A673 (cell line): ENCODE measurements at regions not wholly inside any gene's neighbourhood (a gene's known extent, or its start where the extent isn't known, plus 50 kb on each side); places are given as distances from the start of the nearest gene placed in this dataset.
A peak's percentile ranks its signal among the peaks of the same experiment; 100 is the strongest.

Experiments
- BruUV-seq: library from RNA; stranded (reverse); fragments of 400-500 nt; replicated peaks from 2 replicates; lab custom pipeline; 2021; lab: Mats Ljungman, UMichigan
- CTCF ChIA-PET: fragments of 300-600 bp; sonication (Branson Sonifier 250); formaldehyde crosslinking; loops from one replicate; lab custom pipeline; 2022; ENCODE audit warnings: antibody characterized with exemption; lab: Charles Lee
- POLR2A ChIA-PET: fragments of 300-600 bp; sonication (Branson Sonifier 250); formaldehyde crosslinking; loops from one replicate; lab custom pipeline; 2022; ENCODE audit warnings: antibody characterized with exemption; ENCODE audit not compliant: low non-redundant PET; lab: Charles Lee
- DNase-seq: peaks from one replicate; pipeline ENCODE4 v3.0.0-alpha.2; 2015; ENCODE audit warnings: low spot score
- H3K27ac ChIP-seq: fragments of 200-600 bp; sonication (generic); 2 replicates; pipeline ENCODE4 v1.5.1; 2016; ENCODE audit warnings: mixed run types, low read depth, mild to moderate bottlenecking, mixed read lengths, antibody characterized with exemption, low read length; ENCODE audit not compliant: poor library complexity, severe bottlenecking
- H3K27me3 ChIP-seq: fragments of 200-600 bp; sonication (generic); replicated peaks from 2 replicates; pipeline ENCODE4 v1.6.1; 2017; ENCODE audit warnings: mixed run types, low read depth, mild to moderate bottlenecking, mixed read lengths, antibody characterized with exemption, low read length; ENCODE audit not compliant: insufficient read depth, poor library complexity
- H3K36me3 ChIP-seq: fragments of 200-600 bp; sonication (generic); 2 replicates; pipeline ENCODE4 v1.6.1; 2016; ENCODE audit warnings: mixed run types, mild to moderate bottlenecking, mixed read lengths, antibody characterized with exemption, low read length; ENCODE audit not compliant: insufficient read depth, poor library complexity, severe bottlenecking
- H3K4me1 ChIP-seq: fragments of 200-600 bp; sonication (generic); 2 replicates; pipeline ENCODE4 v1.6.1; 2017; ENCODE audit warnings: mixed run types, mild to moderate bottlenecking, mixed read lengths, antibody characterized with exemption, low read length; ENCODE audit not compliant: insufficient read depth, poor library complexity, severe bottlenecking
- H3K4me3 ChIP-seq: fragments of 200-600 bp; sonication (generic); 2 replicates; pipeline ENCODE4 v1.5.1; 2016; ENCODE audit warnings: low read depth, mixed run types, mild to moderate bottlenecking, mixed read lengths, low read length; ENCODE audit not compliant: poor library complexity, severe bottlenecking
- H3K9me3 ChIP-seq: fragments of 200-600 bp; sonication (generic); 2 replicates; pipeline ENCODE4 v1.6.1; 2016; ENCODE audit warnings: mixed run types, low read depth, mild to moderate bottlenecking, mixed read lengths, antibody characterized with exemption, low read length; ENCODE audit not compliant: poor library complexity, severe bottlenecking
- CTCF ChIP-seq: fragments of 300-800, 200-600 bp; sonication (generic); conservative IDR thresholded peaks from 2 replicates; pipeline ENCODE4 v1.5.1; 2017; ENCODE audit warnings: low read depth, mild to moderate bottlenecking, antibody characterized with exemption, low read length, moderate library complexity, mixed read lengths
- EZH2 ChIP-seq: fragments of 200-600 bp; sonication (generic); IDR thresholded peaks from 2 replicates; pipeline ENCODE4 v1.6.1; 2017; ENCODE audit warnings: borderline replicate concordance, low read depth, mild to moderate bottlenecking, mixed read lengths, antibody characterized with exemption, low read length; ENCODE audit not compliant: poor library complexity, severe bottlenecking
- intact Hi-C: fragments of 100-400 bp; cut with micrococcal nuclease; formaldehyde crosslinking; loops from one replicate; pipeline ENCODE4 v1.10.0; 2022; ENCODE audit not compliant: unreplicated experiment

DNA sequence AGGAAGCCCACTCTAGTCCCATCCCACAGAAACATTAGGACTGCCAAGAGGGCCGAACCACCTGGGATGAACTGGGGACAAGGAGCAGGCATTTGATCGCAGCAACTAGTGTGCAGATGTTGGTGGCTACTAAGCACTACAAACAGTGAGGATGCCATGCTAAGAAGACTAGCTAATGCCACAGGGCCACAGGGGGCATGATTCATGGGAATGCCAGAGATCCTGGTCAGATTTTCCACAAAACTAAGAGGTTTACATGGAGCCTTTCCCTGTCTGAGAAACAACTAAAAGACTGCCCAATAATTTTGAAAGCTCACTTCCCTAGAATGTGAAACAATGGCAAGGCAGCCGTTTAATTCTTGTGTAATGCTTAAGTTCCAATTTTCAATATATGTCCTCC, 375.9 kb upstream of the PTCHD4 start:
- CTCF ChIA-PET: no interaction called here
- no peak for DNase-seq
- H3K36me3 ChIP-seq: no peaks in the 10 kb centered on the region
- H3K9me3 ChIP-seq: no peaks in the 10 kb centered on the region
- intact Hi-C loops: no loop called here
- H3K27ac ChIP-seq: no peak overlapping the region
- no peaks in the 10 kb centered on the region for H3K4me1 ChIP-seq
- no peak overlapping the region for H3K4me3 ChIP-seq
- POLR2A ChIA-PET: no interaction called here
- no TSS peak for BruUV-seq
- H3K27me3 ChIP-seq: no peaks in the 10 kb centered on the region
- TF ChIP-seq CTCF (no peak), EZH2 (no peak)

- no peak for DNase-seq
- Histone ChIP-seq H3K27ac (no peak overlapping the region), H3K4me1 (no peaks in the 10 kb centered on the region), H3K36me3 (no peaks in the 10 kb centered on the region), H3K4me3 (no peak overlapping the region), H3K27me3 (no peaks in the 10 kb centered on the region), H3K9me3 (no peaks in the 10 kb centered on the region)
- TF ChIP-seq EZH2: no peak
- TF ChIP-seq CTCF: no peak
- intact Hi-C loops: no loop called here
- no TSS peak for BruUV-seq
- CTCF ChIA-PET: no interaction called here
- POLR2A ChIA-PET: no interaction called here
These were observed 375.4 kb upstream of the PTCHD4 start for GRCh38 chr6:48486373-48486772.

- Histone ChIP-seq H3K36me3 (no peaks in the 10 kb centered on the region), H3K4me1 (no peaks in the 10 kb centered on the region), H3K4me3 (no peak overlapping the region), H3K27me3 (no peaks in the 10 kb centered on the region), H3K27ac (no peak overlapping the region), H3K9me3 (no peaks in the 10 kb centered on the region)
- DNase-seq: peak; percentile 2
- no peak for TF ChIP-seq EZH2
- TF ChIP-seq CTCF: peak; percentile 37
- BruUV-seq: no TSS peak
- intact Hi-C loops: no loop called here
- POLR2A ChIA-PET: no interaction called here
- CTCF ChIA-PET: no interaction called here
These were observed 365.3 kb upstream of the PTCHD4 start for GRCh38 chr6:48476257-48476656.
